CD4-positive, alpha-beta T cell treated with Interleukin-6 for 4 hours (primary cell): ENCODE measurements at regions not wholly inside any gene's neighbourhood (a gene's known extent, or its start where the extent isn't known, plus 50 kb on each side); places are given as distances from the start of the nearest gene placed in this dataset.

ENCODE experiments used
- DNase-seq: peaks from one replicate; pipeline ENCODE4 v3.0.0-alpha.2; 2020; ENCODE audit warnings: mixed read lengths

DNA sequence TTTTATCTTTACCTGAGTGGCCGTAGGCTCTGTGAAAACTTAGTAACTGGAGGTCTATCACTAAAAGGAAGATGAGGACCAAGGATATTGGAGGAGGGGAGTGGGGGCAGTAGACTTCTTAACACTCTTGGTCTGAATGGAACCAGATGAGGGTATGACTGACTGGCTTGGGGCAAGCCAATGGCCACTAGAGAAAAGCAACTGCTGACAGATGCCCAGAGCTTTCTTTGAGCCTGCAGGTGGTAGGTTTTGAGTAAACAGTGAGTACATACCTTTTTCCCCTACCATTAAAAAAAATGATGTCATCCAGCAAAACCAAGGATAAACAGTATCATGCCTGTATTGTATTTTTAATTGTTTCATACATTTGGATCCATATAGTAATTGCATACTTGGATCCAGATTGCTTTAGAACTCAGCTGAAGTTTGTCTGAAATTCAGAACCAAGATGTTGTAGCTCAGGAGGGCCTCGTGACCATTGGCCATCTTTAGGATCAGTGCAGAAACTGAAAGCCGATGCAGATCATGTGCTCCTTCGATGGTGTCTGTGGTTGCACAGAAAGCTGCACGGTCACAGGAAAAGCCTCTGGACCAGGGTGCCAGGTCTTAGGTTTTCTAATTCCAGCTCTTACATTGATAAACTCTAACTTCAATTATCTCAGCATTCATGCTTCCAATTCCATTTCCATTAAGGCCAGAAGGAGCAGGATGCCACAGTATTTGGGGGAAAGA is 131.0 kb downstream of the PDGFRA start:
- DNase-seq, result no peak

DNA sequence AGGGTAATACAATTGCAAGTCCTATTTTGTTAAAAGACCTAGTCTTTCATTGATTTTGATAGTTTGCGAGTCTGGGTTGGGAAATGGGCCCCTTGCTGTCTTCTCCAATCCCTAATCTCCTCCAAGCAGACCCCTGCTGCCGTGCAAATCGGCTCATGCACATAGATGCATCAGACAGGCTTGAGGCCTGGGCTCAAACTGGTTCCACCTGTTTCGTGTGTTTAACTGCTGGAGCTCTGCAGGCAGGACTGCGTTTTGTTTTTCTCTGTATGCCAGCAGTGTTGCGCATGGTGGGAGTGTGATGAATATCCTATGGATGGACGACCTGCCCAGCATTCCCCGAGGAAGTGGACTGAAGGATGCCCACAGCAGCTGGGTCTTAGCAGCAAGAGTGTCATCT is 133.9 kb downstream of the PDGFRA start:
- DNase-seq, result no peak

DNA sequence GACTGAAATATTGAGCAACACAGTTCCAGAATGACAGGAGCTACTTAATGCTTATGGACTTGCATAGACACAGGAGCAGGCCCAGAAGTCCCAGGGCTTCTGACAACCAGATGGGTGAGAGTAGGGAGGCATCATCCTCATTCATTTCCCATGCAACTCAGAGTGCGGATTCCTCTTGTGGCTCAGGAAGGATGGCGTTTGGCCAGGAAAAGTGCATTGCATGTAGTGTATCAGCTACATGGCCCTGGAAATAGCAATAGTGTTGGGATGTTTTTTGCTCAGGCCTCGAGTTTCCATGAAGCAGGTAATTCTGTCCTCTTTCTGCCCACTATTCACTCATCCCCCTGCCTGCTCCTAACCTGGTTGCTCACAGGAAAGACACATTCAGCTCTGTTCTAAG is 136.6 kb downstream of the PDGFRA start:
- no peak for DNase-seq

DNA sequence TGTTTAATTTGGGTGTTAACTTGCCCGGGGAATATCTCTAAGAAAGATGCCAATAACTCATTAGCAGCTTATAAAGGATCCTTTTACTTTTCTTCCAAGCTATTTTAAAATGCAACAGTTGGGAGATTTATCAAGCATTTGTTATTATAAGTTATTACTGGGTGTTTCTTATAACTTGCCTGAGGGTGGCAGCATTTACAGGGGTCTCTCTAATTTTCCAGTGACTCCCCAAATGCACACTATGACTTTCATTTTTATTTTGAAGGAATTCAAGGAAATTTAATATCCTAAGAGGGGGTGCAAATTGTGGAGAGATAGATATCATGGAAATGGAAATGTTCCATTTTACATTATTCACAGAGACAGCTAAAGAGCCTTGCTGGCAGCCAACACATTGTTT is 138.0 kb downstream of the PDGFRA start:
- no peak for DNase-seq

DNA sequence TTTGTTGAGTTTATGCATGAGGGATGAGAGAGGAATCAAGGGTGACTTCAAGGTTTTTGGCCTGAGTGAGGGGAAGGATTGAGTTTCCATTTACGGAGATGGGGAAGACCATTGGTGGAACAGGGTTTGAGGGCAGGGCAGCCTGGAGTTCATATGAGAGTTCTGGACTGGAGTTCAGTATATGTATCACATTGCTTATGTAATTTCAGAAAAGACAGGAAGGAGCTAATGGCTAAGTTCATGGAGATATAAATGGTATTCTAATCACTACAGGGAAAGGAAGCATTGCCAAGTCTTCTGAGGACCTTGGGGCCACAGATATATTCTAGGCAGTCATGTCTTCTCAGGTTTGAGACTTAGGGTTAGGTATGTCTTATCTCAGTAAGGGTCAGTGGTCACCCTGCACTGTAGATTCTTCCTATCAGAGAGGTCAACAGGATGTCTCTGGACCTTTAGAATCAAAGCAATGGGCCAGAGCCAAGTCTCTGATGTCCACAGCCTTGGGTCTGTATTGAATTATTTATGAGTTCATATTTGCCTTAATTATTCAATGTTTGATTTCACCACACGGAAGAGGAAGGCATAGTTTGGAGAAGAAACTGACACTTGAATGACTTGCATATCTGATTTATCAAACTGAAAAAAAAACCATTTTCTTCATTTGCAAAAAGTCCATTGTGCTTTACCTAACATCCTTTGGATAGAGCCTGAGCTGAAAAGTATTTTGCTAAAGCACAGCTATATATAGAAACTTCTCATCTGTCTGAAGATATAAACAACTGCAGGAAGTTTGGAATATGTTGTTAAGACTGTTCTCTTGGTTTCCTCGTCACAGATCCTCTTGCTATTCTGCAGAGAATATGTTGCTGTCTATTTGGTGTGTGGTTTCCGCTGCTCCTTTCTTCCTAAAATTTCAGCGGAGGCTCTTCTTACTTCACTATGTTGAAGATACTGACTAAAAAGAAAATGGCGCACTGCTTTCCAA is 139.5 kb downstream of the PDGFRA start:
- no peak for DNase-seq

DNA sequence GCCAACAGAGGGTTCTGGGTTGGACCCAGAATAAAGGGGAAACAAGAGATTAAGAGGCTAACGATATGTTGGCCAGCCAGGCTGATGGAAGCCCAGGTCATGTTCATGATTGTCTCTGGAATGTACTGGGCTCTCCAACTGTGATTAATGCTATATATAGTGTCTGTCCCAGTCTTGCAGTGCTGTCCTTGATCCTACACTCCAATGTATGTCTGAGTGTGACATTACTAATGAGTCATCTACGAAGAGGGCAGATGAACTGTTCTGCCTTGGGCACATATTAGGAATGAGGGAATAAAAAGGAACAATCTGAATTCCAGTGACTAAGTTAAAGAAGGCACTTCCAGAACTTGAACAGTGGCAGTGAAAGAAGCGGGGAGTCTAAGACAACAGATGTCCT is 142.1 kb downstream of the PDGFRA start:
- DNase-seq, result no peak

DNA sequence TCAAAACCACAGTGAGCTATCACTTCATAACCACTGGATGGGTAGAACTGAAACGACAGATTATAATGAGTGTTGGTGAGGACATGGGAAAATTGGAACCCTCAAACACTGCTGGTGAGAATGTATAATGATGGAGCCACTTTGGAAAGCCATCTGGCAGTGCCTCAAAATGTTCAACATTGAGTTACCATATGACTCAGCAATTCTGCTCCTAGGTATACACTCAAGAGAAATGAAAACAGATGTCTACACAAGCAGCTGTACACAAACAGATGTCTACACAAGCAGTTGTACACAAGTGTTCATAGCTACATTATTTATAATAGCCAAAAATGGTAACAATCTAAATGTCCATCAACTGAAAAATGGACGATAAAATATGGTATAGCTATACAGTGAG is 143.9 kb downstream of the PDGFRA start:
- no peak for DNase-seq

DNA sequence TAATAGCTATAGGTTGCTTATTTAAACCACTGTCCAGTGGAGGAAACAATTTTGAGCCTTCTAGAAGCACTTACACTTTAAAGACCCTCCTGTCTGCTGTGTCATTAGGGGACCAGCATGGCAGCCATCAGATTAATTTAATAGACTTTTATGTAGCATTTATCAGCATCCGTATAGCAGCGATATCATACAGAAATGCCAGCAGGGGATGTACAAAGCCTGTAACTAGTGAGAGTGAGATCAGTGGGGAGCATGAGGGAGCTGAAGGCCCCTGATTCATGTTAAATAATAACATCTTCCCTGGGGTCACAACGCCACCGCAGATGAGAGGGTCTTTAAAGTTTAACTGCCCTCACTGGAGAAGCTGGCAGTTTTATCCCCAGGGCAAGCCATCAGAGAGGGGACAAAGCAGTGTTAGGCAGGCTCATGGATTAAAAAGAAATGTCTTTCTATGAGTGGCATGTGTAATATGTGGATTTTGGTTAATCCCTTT is 144.7 kb downstream of the PDGFRA start:
- DNase-seq, result no peak

DNA sequence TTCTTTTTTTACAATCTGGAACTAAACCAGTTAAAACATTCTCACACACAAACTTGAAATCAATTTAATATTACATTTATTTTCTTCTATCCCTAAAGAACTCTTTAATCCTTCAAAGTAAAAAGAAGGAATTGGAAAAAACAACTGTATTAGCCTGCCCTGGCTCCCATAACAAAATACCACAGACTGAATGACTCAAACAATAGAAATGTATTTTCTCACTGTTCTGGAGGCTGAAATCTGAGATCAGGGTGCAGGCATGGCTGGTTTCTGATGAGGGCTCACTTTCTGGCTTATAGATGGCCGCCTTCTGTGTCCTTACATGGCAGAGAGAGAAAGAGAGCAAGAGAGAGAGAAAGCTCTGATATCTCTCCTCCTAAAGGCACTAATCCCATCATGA is 149.4 kb downstream of the PDGFRA start:
- no peak for DNase-seq

DNA sequence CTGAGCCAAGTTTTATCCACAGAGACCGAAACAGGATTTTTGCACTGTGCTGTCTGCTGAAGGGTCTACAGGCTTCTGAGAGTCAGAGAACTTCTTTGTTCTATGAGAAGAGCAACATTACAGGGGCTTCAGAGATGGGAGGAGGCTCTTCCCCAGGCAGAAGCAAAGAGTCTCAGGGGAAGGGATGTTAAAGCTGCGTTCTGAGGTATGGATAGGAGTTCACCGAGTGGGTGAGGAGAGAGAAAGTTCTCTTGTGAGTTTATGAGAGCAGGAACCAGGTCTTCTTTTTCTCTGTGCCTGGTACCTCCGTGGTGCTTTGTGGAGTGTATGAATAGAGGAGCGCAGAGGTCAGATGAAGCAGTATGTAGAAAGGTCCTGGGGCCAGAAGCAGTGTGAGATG is 155.1 kb downstream of the PDGFRA start:
- no peak for DNase-seq

DNA sequence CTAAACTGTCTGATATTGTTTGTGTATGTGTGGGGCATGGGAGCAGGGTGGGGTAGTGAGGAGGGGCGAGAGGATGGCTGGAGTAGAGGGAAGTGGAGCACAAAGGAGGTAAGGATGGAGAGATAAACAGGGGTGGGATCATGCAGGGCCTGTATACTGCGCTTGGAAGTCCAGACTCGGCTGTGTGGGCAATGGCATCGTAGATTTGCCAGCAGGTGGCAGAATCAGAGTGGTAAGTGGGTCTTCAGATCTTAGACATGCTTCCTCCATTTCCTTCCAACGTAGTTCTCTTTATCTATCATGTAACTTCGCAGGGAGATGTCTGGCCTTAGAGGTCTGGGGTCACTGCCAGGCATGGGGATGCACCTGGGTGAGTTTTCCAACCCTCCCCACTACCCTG is 155.5 kb downstream of the PDGFRA start:
- DNase-seq, result peak; percentile 5

DNA sequence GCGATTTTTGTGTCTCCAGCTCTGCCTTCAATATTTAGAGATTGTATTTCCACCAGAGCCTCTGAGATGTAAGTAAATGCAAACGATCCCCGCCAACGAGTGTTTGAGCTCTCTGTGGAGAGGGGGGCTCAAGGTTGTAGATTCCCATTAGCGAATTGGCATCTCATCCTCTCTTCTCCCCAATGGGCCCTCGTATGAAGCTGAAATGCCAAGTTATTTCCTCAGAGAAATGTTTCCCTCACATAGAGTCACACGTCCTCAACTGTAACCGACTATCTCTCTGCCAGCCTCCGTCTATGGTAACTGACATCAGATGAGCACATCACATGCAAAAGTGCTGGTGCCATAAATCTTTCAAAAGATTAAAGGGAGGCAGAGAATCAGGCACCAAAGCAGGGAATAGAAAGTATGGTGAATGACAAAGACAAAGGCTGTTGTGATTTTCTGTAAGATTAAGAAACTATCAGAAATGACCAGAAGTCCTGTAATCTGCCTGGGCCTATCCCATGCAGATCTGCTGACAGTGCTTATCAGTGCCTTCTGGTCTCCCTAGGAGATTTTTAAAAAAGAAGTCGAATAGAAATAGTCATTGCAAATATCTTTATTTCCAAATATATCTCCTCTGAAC is 157.1 kb downstream of the PDGFRA start:
- no peak for DNase-seq

DNA sequence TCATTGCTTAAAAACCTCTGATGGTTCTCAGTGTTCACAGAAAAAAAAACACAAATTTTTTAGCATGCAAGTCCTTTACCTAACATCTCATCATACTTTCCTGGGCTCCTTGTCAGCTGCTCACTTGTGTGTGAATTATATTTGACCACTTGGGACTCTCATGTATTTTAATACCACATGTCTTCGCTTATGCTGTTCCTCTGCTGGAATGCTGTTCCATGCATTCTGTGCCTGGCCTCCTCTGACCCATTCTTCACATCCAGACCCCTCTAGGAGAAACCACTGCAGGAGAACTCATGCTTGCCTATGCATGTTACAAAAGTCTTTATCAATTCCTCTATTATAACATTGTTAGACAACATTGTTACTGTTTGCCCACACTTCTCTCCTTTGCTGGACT is 157.6 kb downstream of the PDGFRA start:
- no peak for DNase-seq

DNA sequence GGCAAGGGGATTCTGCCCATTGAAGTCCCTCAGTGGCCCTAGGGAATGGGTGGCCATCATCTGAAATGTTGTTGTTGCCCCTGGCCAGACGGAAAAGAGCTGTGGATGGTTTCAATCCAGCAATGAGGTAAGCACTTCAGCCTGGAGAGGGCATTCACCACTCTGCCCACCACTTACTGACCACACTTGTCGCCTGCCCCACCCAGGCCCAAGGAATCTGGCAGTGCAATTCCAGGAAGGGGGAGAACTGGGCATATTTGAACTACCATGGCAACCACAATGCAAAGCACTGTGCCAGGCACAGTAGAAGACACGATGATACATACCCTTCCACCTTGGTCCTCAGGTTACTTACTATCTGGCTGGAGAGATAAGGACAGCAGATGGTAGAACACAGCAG is 161.6 kb downstream of the PDGFRA start:
- no peak for DNase-seq

DNA sequence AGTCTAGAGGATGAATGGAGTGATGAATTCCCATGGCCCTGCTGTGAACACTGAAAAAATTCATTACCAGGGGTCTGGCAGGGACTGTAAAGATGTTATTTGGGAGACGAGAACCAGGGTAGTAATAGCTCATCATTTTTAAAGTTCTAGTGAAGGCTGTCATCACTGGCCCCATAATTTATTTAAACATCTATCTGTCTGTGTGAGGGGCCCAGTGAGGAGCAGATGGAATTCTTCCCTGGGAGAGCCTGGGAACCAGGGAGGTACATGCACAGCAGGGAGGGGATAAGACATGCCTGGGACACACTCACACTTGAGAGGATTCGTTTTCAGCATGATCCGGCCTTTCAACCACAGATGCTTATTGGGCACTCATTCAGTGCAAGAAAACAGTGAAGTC is 162.0 kb downstream of the PDGFRA start:
- no peak for DNase-seq

DNA sequence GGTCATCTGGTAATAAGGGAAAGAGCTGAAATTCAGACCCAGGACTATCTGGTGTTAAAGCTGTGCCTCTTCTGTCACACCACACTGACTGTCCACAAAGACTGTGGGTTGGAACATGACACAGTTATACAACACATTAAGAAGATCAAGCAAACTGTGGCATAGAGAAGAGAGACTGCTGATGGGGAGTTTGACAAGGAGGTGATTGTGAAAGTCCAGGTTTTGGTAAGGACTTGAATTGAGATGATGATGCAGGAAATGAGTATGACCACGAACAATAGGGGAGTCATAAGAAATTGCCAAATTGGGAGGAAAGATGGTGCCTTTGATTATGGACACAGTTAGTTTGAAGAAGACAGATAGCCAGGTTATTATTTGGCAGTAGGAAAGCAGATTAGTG is 163.4 kb downstream of the PDGFRA start:
- no peak for DNase-seq

DNA sequence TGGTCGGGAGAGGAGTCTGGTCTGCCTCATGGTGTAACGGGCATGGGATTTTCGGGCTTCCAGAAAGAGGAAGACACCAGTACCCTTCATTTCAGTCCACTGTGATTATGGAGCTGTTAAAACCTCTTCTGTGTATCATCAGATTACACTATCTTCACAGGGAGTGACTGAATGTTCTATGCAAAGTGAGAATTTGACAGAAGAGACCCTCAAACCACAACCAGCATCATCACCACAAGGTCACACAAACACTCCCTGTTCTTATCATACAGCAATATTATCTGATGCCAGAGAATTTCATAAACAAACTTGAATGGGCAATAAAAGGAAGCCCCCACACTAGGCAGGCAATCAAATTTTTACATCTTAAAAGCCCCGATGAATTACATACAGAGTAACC is 164.2 kb downstream of the PDGFRA start:
- DNase-seq, result no peak

DNA sequence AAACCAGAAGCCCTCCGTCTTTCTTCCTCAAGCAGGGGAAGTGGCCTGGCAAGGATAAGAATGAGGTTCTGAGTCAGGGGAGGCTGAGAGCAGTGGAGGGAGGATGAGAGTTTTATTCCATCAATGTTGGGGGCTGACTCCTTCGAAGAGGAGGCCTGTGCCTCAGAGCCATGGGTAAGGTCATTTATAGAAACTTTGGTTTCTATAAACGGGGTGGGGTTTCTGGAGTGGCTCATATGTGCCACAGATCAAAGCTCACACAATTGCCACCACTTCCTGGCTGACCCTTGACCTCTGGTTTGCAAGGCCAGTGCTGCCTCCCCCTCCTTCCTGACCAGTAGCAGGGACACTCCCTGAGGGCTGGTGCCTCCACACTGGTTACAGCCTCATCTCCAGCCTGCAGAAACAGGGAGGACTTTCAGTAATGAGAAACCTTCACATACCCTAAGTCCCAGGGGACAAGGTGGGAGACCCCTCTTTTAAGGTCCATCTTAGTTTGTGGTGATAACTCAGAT is 166.0 kb downstream of the PDGFRA start:
- no peak for DNase-seq

DNA sequence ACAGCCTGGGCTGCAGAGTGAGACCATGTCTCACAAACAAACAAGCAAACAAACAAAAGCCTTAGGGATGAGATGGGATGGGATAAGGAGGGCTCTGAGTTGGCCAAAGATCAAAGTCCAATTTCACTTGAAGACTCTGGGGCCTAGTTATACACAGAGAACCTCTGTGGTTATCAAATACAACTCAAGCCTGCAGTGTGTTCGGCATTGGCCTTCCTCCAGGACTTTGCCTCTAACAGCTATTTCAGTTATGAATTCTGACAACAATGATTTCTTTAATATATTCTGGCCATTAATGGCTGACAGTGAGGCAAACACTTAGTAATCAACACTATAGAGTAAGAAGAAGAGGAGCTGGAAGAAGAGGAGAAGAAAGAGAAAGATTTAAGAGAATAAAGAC is 171.1 kb downstream of the PDGFRA start:
- no peak for DNase-seq

DNA sequence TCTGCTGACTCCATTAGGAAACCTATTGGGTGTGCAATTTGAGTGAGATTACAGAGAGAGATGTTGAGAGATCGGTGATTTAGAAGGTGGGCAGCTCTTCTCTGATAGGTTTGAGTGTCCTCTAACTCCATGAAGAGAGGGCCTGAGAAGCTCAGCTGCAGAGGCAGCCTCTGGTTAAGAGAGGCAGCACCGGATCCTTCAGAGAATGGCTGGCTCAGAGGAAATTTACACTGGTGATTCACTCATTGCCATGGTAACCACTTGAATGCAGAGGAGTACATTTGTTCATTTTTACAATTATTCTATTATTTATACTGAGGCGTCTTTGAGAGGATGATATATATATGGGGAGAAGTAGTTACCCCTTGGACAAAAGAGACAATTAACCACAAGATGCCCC is 171.7 kb downstream of the PDGFRA start:
- no peak for DNase-seq

DNA sequence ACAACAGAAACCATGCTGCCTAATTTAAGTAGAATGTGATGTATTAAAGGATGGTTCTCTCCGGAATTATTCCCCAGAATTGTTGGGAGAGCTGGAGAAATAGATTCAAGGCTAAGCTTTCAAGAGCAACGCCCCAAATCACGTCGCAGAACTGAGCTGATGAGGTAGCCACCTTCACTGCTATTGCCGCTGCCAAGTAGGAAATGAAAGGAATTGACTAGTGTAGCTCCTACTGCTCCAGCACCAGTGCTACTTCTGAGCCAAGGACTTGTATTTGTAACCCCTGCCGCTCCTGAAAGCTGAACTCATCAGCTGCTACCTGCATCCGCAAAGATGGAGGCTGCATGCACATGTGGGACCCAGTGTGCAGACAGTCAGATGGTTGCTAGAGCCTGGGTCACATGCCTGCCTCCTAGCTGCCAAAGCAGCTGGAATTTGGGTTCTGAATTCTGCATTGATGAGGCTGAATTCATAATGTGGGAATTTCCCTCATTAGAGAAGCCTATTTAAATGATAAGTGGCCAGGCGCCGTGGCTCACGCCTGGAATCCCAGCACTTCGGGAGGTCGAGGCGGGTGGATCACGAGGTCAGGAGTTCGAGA is 173.9 kb downstream of the PDGFRA start:
- no peak for DNase-seq

DNA sequence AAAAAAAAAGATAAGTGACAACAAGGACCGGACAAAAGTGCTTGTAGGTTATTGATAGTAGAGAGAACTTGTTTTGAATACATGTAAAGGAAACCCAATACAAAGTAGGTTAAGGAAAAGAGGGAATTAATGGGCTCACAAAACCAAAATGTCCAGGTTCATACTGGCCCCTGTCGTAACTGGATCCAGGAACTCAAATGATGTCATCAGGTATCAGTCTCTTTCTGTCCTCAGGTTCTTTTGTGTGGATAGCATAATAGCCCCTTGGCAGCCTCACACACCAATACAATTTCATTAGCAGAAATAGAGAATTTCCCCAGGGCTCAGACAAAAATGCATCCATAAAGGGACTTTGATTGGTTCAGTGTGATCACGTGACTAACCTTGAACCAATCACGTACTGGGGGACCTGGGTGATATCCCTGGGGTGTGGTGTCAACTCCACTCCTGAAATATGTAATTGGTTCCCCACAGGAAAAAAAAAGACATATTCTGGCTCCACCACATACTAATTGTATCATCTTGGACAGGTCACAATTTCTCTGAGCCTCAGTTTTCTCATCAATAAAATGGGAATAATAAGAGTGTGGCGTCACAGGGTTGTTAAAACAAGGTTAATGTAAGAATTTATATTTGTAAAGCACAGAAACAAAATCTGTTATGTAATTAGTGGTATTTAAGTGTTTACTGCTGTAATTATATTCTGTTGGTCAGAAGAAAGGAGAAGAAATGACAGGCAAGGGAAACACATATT is 174.8 kb downstream of the PDGFRA start:
- DNase-seq, result no peak
